ENCODE measurements at regions not wholly inside any gene's neighbourhood (a gene's known extent, or its start where the extent isn't known, plus 50 kb on each side); places are given as distances from the start of the nearest gene placed in this dataset.

DNA sequence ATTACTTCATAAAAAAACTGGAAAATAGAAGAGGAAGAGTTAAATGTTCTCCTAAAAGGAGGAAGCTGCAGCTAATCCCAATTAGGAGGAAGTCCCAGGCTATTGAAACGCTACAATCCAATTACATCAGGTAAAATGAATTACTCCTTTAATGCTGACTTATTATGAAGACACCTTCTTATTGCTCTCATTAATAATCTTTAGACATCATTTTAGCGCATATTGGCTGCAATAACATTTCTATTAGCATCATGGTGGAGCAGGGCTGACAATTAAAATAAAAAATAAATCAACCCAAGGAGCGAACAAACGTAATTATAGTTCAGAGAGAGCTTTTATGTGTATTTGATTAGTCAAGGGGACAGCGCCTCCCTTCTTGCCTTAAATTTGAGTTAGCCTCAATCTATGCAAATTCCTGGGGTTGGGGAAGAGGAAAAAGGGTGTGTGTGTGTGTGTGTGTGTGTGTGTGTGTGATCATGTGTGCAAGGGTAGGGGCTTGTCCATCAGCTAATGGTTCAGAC is 109.0 kb upstream of the IRX6 start:
- TF ChIP-seq, protein P1, sequence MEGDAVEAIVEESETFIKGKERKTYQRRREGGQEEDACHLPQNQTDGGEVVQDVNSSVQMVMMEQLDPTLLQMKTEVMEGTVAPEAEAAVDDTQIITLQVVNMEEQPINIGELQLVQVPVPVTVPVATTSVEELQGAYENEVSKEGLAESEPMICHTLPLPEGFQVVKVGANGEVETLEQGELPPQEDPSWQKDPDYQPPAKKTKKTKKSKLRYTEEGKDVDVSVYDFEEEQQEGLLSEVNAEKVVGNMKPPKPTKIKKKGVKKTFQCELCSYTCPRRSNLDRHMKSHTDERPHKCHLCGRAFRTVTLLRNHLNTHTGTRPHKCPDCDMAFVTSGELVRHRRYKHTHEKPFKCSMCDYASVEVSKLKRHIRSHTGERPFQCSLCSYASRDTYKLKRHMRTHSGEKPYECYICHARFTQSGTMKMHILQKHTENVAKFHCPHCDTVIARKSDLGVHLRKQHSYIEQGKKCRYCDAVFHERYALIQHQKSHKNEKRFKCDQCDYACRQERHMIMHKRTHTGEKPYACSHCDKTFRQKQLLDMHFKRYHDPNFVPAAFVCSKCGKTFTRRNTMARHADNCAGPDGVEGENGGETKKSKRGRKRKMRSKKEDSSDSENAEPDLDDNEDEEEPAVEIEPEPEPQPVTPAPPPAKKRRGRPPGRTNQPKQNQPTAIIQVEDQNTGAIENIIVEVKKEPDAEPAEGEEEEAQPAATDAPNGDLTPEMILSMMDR (conservative IDR thresholded peaks at IDR 0.05 in 1 of 2, IDR thresholded peaks at IDR 0.05 in 1 of 2; ENCODE audit: extremely low read depth in 1 of 2, insufficient read depth in 1 of 2, low read depth in 1 of 2, low read length in 2 of 2) = no peak
- no peak for TF ChIP-seq EZH2 (IDR thresholded peaks at IDR 0.05; ENCODE audit: borderline replicate concordance, low read length)
